H1 (cell line): ENCODE measurements at regions not wholly inside any gene's neighbourhood (a gene's known extent, or its start where the extent isn't known, plus 50 kb on each side); places are given as distances from the start of the nearest gene placed in this dataset.

ENCODE experiments used
- JUND ChIP-seq: IDR thresholded peaks from 2 replicates; pipeline ENCODE4 v1.6.1; 2011; ENCODE audit warnings: mild to moderate bottlenecking, improper control_type of control experiment, low read length
- MAFK ChIP-seq: IDR thresholded peaks from 2 replicates; pipeline ENCODE4 v1.6.1; 2012; ENCODE audit warnings: low read depth, mild to moderate bottlenecking, improper control_type of control experiment, low read length
- RAD21 ChIP-seq, 2 experiments: IDR thresholded peaks in 1 of 2; conservative IDR thresholded peaks in 1 of 2; 2 replicates each; pipeline ENCODE4 v1.6.1; 2011; ENCODE audit warnings: low read depth in 2 of 2, low read length in 2 of 2, improper control_type of control experiment in 1 of 2, inconsistent platforms in 1 of 2, mild to moderate bottlenecking in 1 of 2, moderate library complexity in 1 of 2
- RXRA ChIP-seq: IDR thresholded peaks from 2 replicates; pipeline ENCODE4 v1.6.1; 2011; ENCODE audit warnings: low read depth, mild to moderate bottlenecking, low read length, moderate library complexity; ENCODE audit not compliant: insufficient read depth

- no peak for TF ChIP-seq MAFK
- TF ChIP-seq JUND, result no peak
- no peak for TF ChIP-seq RAD21 (IDR thresholded peaks at IDR 0.05 in 1 of 2, conservative IDR thresholded peaks at IDR 0.05 in 1 of 2; ENCODE audit: low read depth in 2 of 2, low read length in 2 of 2)
- no peak for TF ChIP-seq RXRA
Measured at GRCh38 chr13:62088165-62088564, 672.5 kb upstream of the PCDH20 start.
